Inflammatory macrophage treated with lipopolysaccharide for 1 hour (primary cell): ENCODE measurements at regions not wholly inside any gene's neighbourhood (a gene's known extent, or its start where the extent isn't known, plus 50 kb on each side); places are given as distances from the start of the nearest gene placed in this dataset.
A peak's percentile ranks its signal among the peaks of the same experiment; 100 is the strongest.
"Not testable (repeated sequence)": the region's sequence is repeated elsewhere in the genome, so short reads cannot be mapped to it uniquely, and the experiment has no call there.

Source experiments
- DNase-seq, 2 donors: peaks; one replicate each; pipeline ENCODE4 v3.0.0-alpha.2; 2020 to 2022

GRCh38 chr12:107826276-107826675 is 51.8 kb downstream of the ASCL4 start:
- no peak for DNase-seq

DNA sequence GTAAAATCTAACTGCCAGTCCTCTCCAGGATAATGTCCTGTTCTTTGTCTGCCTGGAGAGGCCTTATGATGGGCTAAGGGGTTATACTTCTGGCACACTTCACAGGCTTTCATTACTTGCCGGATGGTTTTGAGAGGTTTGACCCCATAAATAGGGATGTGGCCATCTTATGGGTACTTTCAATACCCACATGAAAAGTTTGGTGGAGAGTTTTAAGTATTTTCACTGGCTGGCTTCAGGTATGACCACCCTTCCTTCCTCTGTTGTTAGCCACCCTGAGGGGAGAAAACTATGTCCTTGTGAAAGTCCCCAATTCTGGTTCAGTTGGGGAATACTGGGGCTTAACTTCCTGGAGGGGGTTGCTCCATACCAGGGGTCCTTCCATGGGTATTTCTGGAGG is 54.8 kb downstream of the ASCL4 start:
- no peak for DNase-seq

GRCh38 chr12:107832441-107832840 is 57.9 kb downstream of the ASCL4 start:
- DNase-seq: no peak

GRCh38 chr12:107840186-107840585 is 65.7 kb downstream of the ASCL4 start:
- DNase-seq: no peak

- DNase-seq: no peak
Observed at GRCh38 chr12:107843351-107844311, 69.1 kb downstream of the ASCL4 start.

GRCh38 chr12:107844312-107844921 is 69.9 kb downstream of the ASCL4 start:
- no peak for DNase-seq

- no peak for DNase-seq
Observed at GRCh38 chr12:107845226-107845979, 70.9 kb downstream of the ASCL4 start.

DNA sequence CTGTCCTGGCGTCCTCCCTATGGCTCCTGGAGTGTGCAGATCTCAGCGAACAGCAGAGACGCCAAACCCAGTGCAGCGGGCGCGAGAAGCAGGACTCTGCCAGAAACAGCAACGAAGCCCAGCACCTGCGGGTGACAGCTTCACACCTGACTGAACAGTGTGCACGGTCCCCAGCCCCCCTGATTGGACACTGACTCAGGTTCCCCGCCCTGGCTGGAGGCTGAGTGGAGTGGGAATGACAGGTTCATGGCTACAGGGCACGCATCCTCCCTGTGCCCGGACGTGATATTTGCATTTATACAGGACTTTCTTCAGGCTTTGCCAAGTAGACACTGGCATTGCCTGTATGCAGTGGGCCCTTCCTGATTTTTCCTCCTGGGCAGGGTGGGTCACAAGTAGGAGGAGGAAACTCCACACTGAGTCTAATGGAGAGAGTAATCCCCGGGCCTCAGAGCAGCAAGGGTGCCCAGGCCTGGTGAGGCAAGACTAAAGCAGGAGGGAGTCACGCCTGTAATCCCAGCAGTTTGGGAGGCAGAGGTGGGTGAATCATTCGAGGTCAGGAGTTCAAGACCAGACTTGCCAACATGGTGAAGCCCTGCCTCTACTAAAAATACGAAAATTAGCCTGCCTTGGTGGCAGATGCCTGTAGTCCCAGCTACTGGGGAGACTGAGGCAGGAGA is 71.6 kb downstream of the ASCL4 start:
- DNase-seq: no peak

DNA sequence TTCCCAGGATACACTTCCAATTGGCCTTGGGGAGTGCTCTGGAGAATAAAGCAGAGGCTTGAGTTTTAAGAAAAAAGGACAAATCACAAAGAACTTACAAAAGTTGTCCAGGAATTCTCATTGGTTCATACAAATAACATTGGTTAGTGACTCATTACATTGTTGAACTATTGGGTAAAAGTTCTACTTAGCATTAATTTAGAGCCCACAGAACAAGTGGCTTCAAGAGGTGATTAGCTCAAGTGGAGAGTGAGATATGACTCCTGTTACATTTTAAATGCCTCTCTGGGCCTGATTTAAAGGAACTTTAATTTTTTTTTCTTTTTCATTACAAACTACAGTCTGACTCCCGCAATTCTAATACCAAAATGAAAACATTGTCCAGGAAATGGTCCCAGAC is 72.9 kb downstream of the ASCL4 start:
- DNase-seq: no peak

DNA sequence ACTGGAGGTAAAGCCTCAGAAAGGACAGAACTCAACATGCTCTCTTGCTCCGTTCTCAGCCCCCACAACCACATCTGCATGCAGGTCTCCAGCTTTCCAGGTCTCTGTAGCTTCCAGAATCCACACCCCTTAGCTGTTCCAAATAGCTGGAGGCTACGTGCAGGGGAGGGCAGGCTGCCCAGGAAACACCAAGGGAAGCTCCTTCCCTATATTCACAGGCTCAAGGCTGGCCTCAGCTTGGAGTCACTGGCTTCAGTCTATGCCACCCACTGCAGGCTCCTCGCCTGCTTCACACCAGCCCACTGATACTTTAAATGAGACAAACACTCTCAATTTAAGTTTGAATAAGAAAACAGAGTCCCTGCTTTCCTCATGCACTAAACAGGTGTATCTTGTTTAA is 73.3 kb downstream of the ASCL4 start:
- DNase-seq: no peak

GRCh38 chr12:107853479-107853878 is 79.0 kb downstream of the ASCL4 start:
- no peak for DNase-seq

- DNase-seq: no peak
Observed at GRCh38 chr12:107855471-107855870, 81.0 kb downstream of the ASCL4 start.

- DNase-seq: no peak
Observed at GRCh38 chr12:107856096-107856495, 81.6 kb downstream of the ASCL4 start.

DNA sequence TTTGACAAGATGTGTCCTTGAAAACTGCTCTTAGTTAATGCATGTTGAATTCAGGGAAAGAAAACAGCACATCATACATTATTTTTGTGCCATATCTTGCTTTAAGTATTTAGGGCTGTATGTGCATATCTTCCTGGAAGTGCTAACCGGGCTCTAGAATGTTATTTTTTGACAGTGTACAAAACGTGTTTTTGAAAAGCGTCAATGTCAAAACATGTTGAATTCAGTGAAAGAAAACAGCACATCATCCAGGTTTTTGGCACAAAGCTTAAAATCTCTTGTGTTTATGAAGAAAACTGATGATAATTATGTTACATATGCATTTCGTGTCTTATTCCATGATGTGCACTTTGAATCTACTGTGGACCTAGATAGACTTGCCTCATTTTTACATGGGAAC is 82.7 kb downstream of the ASCL4 start:
- DNase-seq: no peak

DNA sequence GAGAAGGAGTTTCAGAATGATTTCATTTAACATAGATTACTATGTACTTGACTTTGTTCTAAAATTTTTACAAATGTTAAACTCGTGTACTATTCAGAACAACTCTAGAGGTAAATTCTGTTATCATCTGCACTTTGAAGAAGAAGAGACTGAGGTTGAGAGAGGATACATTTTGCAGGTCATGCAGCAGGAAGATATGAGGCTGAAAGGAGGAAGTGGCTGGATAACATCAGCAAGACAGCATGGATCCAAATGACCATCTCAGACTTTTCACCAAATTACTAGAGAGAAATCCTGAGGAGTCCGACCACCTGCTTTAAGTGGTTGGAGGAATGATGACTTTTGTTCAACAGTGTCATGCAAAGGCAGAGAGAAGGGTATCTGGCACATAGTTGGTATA is 84.9 kb downstream of the ASCL4 start:
- DNase-seq: no peak

GRCh38 chr12:107864235-107864634 is 89.7 kb downstream of the ASCL4 start:
- no peak for DNase-seq

- DNase-seq: not testable (repeated sequence)
Observed at GRCh38 chr12:107864727-107865126, 90.2 kb downstream of the ASCL4 start.

- DNase-seq: no peak
Observed at GRCh38 chr12:107873223-107873622, 98.7 kb downstream of the ASCL4 start.

GRCh38 chr12:107875786-107876185 is 101.3 kb downstream of the ASCL4 start:
- no peak for DNase-seq

DNA sequence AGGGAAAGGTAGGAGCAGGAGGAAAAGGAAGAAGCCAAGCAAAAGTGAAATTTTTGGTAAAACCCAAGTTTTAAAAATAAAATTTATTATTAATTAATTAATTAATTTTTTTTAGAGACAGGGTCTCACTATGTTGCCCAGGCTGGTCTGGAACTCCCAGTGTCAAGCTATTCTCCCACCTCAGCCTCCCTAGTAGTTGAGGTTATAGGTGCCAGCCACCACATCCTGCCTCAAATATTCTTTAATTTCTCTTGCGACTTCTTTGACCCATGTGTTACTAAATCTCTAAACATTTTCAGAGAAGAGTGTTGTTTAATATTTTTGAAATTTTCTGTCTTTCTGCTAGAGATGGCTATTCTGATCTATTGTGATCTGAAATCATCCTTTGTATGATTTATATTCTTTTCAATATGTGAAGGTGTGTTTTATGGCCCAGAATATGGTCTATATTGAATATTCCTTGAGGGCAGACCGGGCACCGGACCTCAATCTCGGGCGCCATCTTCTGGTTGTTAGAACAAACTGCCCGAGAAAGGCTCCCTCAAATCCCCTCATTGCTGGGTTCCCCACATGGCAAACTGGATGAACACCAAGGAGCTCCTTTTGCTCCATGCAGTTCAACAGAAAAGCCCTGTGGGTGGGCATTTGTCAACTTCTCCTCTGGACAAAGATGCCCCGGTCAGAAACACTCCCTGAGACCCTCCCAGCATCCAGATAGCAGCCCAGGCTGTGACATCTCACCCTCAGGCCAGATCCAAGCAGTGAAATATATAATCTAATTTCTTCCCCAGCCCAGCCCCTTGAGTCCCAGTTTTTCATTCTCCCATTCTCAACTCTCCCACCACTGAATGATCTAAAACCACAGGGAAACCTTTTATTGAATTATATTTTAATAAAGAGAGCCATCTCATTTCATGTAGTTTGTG is 110.5 kb downstream of the ASCL4 start:
- peak; percentile 24 to 82 for DNase-seq

- no peak for DNase-seq
Observed at GRCh38 chr12:107888789-107889188, 114.3 kb downstream of the ASCL4 start.

DNA sequence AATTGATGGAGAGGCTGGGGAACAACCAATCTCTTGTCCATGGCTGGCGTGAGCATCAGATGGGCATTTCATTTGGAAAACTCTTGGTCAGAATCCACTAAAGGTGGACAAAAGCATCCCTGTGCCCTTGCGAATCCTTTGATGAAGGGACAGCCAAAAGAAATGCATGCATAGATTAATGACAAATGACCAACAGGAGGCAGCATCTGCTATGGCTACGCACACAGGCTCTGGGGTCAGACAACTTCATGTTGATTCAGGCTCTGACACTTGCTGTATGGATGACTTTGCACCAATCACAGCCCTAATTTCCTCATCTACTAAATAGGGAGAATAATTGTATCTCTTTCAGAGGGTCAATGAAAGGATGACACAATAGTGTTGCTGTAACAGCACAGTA is 117.5 kb downstream of the ASCL4 start:
- DNase-seq: peak; percentile 35 to 45
